Jurkat, Clone E6-1 (cell line): ENCODE measurements at regions not wholly inside any gene's neighbourhood (a gene's known extent, or its start where the extent isn't known, plus 50 kb on each side); places are given as distances from the start of the nearest gene placed in this dataset.
"Not testable (repeated sequence)": the region's sequence is repeated elsewhere in the genome, so short reads cannot be mapped to it uniquely, and the experiment has no call there.

Experiments
- DNase-seq: peaks from one replicate; pipeline ENCODE4 v3.0.0-alpha.2; 2011; ENCODE audit warnings: low read depth, low spot score
- H3K4me3 ChIP-seq: 2 replicates; pipeline ENCODE4 v1.5.1; 2011; ENCODE audit warnings: mild to moderate bottlenecking, low read length, control low read depth, moderate library complexity

DNA sequence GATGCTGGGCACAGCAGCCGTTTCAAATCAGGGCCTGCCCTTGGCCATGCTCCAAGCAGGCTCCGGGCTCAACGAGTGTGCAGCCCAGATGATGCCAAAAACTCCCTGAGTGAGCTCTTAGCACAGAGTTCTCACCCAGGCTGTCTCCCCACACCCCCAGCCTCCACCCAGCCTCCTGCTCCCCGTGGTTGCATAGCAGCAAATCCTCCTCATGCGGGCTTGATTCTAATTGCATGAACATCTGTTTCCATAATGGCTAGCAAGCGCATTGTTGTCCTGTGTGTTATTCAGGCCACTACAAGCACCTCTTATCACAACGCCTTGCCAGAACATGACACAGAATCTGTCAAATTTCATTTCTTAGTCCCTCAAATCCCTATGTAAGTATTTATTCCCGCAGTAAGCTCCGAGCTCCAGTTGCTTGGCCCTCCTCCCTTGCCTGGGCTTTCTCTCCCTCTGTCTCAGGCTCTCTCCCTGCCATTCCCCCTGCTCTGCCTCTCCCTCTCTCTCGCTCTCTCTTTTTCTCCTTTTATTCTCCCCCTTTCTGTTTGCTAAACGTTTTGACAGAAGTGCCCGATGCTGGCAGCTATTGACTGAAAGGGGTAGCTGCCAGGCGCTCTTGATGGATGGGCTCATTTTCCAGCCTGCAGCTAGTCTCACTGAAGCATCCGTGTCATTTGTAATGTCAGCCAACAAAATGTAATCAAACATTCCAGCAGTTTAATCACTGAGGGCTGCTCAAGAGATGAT, 306.5 kb downstream of the IL20RB start:
- H3K4me3 ChIP-seq, result no peak overlapping the region
- DNase-seq, result no peak

DNA sequence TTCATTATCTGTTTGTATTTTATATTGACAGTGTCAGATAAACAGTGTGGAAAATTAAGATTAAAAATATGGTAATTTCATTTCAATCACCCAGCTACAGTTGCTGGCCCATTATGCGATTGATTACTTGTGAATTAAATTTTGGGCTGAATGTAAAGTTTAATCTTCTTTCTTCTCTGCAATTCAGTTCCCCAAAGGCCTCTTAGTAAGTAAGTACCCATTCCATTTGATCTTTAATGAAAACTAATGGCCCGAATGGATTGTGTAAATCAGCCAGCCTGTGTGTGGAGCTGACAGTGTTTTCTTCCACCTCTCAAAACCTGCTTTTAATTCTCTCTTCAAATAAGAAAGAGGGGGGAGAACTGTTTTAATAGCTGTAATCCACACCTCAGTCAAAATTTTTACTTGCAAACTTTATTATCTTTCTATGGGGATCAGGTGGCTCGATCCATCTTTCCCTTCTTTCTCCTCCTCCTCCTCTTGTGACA, 307.1 kb downstream of the IL20RB start:
- H3K4me3 ChIP-seq, result no peak overlapping the region
- no peak for DNase-seq

DNA sequence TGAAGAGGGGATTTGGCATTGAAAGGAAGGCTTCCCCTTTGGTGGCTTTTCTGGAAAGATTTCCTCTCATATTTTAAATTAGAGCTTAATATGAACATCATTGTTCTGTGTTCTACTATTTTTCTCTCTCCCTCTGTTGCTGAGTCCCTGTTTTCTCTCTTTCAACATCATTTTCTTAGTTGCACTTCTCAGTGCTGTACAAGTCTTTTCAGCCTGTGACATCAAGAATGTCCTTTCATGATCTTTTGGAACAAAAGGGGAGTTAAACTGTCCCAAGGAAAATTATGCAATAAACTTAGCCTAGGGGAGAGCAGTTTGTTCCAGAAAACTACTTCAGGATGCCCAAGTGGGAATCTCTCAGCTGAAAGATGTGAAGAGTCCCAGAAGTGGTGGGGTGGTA, 325.1 kb downstream of the IL20RB start:
- no peak for DNase-seq

DNA sequence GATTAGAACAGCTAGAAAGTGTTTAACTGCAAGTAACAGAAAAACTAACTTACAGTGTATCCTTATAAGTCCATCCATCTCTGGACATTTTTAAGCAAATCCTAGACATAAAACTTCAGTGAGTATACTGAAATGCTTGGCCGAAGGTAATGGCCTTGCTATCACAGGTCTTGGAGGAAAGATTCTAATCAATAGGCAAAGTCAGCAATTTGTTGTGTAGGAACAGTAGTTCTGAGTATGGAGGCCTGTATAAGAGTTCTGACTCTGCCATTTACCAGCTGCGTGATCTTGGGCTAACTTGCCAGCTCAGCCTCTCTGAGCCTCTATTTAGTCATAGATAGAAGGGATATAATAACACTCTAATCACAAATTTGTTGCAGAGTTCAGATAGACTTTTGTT, 328.1 kb downstream of the IL20RB start:
- no peak overlapping the region for H3K4me3 ChIP-seq
- DNase-seq, result no peak

More for the DNA sequence above, 325.1 kb downstream of the IL20RB start:
- no peak overlapping the region for H3K4me3 ChIP-seq

DNA sequence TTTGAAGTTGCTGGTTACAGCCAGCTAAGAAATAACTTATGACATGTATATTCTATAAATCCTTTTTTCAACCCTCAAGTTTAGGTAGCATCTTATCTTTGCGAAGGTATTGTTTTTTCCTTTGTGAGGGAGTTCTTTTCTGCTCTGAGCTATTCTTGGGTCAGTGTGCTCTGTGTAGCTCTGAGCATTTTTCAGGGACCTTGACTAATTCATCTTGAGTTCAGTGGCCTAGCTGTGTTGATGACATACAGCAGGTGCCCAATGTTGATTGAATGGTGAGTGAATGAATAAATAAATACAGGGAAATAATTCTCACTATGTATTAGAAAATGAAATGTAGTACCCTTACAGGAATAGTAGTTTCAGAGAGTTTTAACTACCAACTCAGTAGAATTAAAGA, 335.3 kb downstream of the IL20RB start:
- no peak for DNase-seq
- no peak overlapping the region for H3K4me3 ChIP-seq

DNA sequence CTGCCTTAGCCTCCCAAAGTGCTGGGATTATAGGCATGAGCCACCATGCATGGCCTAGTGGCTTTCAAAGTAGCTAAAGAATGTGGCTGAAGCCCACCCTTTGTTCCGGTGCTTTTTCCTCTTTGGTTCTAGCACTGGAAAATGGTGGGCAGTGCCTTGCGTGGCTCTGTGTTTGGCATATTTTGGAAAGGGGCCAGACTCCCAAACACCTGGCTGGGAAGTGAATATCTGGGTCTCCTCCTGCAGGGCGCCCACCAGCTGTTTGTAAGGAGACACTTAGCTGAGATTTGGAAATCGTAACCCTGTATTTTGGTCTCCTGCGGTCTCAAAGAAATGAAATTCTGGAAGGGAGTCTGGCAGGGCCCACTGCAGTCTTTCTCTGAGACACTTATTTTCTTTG, 336.4 kb downstream of the IL20RB start:
- no peak overlapping the region for H3K4me3 ChIP-seq
- DNase-seq, result no peak

DNA sequence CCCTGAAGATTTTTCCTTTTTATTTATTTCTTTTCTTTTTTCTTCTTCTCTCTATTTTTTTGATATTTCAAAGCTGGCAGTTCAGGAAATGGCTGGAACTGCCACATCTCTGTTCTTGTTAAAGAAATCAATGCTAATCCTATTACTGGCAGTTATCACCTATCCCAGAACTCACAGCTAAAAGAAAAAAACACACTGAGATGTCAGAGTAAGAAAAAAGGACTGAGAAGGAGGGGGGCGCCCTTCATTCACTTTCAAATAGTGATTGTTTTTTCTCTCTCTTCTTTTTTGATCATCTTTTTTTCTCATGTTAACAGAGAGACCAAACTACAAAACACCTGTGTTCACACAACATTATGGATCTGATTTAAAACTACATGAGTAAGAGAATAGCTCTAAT, 337.1 kb downstream of the IL20RB start:
- DNase-seq, result no peak
- H3K4me3 ChIP-seq, result no peak overlapping the region

DNA sequence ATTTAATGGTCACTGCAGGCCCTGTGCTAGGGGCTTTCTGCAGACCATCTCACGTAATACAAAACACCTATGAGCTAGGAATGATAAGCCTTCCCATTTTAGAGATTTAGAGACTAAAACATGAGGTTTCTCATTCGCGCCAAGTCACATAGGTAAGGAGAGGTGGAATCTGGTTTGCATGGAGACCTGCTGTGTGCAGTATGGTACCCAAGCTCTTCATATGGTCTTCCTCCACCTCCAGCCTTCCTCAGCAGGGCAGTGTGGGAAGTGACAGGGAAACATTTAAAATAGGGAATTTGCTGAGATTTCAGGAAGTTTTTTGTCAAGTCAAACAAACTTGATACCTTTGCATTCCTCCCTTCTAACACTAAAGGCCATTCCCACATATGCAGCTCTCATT, 337.6 kb downstream of the IL20RB start:
- DNase-seq, result no peak
- H3K4me3 ChIP-seq, result no peak overlapping the region

DNA sequence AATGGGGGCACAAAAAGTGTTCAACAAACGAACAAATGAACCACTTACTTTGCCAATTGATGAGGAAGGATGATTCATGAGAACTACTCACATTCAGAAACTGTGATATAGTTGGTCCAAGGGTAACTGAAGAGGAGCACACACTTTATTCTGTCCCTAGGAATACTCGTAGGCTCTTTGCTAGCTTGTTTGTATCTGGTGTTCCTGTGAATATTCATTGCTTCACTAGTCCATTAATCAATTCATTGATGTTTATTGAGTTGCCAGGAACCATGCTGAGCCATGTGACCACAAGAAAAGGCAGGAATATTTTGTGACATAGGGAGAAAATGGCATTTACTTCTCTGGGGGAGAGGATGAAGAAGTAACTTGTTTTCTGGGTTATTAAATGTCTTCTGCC, 338.3 kb downstream of the IL20RB start:
- no peak for DNase-seq
- H3K4me3 ChIP-seq, result no peak overlapping the region

DNA sequence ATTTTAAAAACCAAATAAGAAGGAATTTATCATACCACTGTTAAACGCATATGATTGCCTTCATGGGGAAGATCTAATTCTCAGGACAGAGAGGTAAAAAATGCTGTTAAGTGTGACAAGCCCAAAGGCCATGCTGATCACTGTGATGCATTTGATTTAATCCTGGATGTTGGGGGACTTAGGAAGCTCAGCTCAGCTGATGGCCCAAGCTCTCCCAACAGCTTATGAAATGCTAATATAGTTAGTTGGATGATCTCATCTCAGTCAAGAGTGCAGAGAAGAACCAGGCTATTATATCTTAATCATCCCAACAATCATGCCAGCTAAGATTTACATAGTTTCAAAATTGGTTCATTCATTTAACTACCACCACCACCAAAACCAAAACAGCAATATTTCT, 340.0 kb downstream of the IL20RB start:
- DNase-seq, result no peak

DNA sequence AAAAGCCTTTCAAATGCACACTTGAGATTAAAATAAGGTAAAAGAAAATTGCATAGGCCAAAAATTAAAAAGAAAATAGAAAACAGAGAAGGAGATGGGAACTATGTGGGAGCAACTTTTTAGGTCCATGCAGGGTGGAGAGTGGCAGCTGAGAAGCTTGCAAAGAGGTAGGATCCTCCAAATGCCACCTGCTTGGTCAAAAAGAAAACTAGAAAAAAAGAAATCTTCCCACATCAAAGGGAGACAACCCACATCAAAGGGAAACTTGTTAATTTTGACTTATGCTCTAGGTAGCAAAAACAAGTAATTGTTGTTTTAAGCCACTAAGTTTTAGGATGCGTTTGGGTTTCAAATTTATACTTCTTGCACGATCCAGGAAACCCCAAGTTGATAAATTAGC, 342.9 kb downstream of the IL20RB start:
- no peak overlapping the region for H3K4me3 ChIP-seq
- peak; percentile 69 for DNase-seq

More for the DNA sequence above, 340.0 kb downstream of the IL20RB start:
- no peak overlapping the region for H3K4me3 ChIP-seq

DNA sequence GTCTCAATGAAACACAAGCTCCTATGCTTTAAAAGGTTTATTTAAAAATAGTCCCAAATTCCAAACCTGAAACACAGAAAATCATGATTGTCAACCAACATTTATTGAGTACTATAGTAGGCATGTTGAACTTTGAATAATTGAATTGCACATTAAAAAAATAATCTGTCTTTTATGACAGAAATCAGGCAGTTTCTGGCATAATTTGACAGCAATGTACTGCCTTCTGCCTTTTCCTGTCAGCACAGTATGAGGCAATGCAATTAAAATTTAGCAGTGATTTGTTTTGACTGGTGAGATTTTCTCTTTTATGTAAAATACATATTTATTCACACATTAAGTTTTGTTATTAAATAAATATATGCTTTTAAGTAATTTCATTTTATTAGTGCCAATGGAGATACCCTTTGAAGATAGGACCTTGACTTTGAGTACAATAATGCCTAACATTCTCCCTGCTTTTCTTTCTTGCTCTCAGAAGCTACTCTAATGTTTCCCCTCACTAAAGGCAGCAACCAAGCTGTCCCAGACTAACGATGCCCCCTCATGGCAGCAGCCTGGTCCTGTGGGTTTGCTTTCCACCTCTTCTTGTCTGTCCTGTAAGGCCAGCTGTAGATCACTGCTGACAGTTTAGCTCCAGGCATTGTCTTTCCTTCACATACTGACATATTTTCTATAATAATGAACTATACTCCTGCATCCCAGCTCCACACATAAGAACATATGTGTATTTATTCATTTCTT, 346.7 kb downstream of the IL20RB start:
- no peak overlapping the region for H3K4me3 ChIP-seq
- no peak for DNase-seq

DNA sequence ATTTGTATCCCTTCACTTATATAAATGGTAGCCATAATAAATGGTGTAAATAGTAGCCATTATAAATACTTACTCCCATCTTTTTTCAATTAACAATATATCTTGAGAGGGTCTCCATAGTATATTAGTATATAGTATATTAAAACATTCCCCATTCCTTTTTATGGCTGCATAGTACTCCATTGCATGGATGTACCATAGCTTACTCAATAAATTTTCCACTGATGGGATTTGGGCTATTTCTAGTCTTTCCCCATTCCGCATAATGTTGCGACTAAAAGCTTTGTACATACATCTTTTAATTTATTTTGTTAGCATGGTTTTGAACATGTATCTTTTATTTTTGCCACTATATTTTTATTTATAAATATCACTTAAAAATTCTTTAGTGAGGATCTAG, 366.3 kb downstream of the IL20RB start:
- DNase-seq, result no peak
- H3K4me3 ChIP-seq, result no peak overlapping the region

DNA sequence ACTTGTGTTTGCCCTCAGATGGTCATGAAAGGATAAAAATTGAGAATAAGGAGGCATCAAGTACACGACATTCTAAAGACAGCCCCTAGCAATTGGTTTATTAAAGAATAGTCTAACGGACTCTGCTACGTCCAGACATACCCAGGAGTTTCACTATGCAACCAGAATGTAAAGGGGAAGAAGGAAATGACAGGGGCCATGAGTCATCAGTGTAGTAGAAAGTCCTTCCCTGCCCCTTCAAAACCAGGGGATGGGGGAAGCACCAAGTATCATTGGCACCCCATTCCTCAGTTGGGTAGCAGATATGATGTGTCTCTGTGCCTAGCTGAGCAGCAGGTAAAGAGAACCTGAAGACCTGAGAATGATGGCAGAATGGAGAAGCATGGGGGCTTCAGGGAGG, 367.4 kb downstream of the IL20RB start:
- DNase-seq, result no peak
- H3K4me3 ChIP-seq, result no peak overlapping the region

DNA sequence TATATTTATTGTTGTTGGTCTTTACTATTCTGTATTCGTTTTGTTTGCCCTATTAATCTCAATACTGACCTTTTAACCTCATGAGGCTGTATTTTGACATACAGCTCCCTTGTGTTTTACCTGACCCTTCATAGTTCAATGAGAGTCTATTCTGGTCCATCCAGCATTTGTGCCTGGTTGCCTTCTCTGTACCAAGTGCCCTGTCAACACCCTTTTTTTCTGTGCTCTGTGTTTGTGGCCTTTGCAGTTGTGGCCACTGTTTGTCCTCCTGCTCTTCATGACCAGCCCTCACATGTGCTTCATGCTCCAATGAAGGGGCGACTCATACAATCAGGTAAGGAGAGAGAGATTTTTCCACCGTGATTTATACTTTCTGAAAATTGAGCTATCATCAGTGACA, 368.2 kb downstream of the IL20RB start:
- no peak for DNase-seq
- no peak overlapping the region for H3K4me3 ChIP-seq

DNA sequence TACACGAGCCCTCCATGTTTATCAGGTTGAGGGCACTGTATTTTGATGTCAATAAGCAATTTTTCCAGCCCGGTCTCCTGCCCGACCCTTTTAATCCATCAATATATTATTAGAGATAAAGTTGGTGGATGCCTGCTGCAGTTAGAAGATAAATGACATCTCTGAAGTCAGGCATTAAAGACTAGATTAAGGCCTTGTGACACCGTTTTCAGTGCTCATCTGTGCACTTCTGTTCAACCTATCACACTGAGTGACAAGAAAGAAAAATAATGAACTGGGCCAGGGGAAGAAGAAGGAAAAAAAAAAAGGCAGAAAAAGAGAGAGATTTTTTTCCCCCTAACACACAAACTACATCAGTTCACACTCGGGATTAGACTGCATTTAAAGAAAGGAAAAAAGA, 371.8 kb downstream of the IL20RB start:
- no peak for DNase-seq
- no peak overlapping the region for H3K4me3 ChIP-seq

DNA sequence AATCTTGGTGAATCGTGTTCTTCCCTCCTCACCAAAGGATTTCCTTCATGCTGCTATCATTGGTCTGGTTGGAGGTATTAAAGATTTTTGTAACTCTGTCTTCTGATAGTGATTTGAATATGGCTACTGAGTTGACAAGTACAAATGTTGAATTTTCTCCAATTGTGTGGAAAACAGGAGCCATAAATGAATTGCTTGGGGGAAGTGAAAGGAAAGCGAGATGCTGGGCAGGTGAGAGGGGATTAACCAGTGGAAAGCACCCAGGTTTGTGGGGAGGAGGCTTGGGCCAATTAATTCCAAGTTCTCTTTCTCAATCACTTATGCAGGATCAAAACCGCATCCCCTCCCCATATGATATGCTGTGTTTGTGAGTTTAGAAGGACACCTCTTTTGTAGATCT, 372.5 kb downstream of the IL20RB start:
- DNase-seq, result no peak
- H3K4me3 ChIP-seq, result no peak overlapping the region

DNA sequence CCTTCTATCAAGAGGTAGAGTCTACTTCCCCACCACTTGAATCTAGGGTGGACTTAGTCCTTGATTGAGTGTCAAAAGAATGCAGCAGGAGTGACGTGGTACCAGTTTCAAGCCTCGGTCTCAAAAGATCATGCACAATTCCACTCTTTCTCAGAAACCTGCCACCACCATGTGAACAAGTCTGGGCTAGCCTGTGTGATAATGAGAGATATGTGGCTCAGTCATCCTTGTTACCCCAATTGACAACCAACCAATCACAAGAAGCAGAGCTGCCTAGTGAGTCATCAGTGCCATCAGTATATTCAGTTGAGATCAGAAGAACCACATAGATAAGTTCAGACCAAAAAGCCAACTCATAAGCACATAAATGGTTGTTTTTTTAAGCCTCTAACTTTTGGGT, 374.5 kb downstream of the IL20RB start:
- DNase-seq, result peak; percentile 45

DNA sequence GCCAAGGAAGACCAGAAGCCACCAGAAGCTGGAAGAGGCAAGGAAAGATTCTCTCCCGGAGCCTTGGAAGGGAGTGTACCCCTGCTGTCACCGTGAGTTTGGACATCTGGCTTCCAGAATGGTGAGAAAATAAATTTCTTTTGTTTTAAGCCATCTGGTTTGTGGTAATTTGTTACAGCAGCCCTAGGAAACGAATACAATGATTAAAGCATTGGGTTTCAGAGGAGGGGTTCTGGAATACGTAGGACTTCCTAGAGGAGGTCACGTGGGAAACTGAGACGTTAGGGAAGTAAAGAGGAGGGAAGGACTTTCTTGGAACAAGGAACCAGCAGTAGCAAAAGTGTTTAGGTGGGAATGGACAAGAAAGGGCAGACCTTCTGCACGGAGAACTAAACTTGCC, 377.7 kb downstream of the IL20RB start:
- no peak for DNase-seq

More for the DNA sequence above, 374.5 kb downstream of the IL20RB start:
- no peak overlapping the region for H3K4me3 ChIP-seq

DNA sequence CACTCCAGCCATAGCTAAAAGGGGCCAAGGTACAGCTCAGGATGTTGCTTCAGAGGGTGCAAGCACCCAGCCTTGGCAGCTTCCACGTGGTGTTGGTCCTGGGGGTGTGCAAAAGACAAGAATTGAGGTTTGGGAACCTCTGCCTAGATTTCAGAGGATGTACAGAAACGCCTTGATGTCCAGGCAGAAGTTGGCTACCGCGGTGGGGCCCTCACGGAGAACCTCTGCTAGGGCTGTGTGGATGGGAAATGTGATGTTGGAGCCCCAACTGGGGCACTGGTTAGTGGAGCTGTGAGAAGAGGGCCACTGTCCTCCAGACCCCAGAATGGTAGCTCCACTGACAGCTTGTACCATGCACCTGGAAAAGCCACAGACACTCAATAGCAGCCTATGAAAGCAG, 380.6 kb downstream of the IL20RB start:
- H3K4me3 ChIP-seq, DNase-seq: not testable (repeated sequence)

More for the DNA sequence above, 377.7 kb downstream of the IL20RB start:
- no peak overlapping the region for H3K4me3 ChIP-seq

DNA sequence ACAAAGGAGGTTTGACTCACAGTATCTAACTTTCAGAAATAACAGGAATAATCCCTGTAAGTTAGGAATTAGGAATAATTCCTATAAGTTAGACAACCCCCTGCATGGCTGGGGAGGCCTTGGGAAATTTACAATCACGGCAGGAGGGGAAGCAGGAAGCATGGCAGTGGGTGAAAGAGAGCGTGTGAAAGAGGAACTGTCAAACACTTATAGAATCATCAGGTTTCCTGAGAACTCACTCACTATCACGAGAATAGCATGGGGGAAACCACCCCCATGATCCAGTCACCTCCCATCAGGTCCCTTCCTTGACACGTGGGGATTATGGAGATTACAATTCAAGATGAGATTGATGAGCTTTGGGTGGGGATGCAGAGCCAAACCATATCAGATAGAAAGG, 385.5 kb downstream of the IL20RB start:
- no peak overlapping the region for H3K4me3 ChIP-seq
- DNase-seq, result no peak
